Activated naive CD4-positive, alpha-beta T cell (primary cell): ENCODE measurements at regions not wholly inside any gene's neighbourhood (a gene's known extent, or its start where the extent isn't known, plus 50 kb on each side); places are given as distances from the start of the nearest gene placed in this dataset.

ENCODE experiments used
- DNase-seq, 4 experiments: peaks; one replicate each; lab custom pipeline; 2025; lab: John Stamatoyannopoulos, UW

DNA sequence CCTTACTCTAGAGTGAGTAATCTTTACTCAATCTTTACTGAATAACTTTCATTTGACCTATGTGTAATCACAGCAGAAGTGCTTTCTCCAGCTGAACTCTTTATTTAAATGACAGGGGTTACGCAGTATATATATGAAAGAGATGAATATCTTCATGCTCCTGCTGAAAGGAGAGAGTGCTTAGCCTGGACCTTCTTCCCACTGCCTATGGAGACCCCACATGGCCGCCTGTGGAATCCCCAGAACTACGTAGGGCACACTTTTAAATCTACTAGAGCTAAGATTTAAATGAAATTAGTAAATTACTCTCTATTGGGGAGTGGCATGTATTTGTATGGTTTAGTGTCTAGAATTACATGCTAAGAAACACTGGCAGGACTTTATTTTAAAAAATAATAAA lies 391.2 kb downstream of the ANKRD50 start:
- DNase-seq, result no peak

DNA sequence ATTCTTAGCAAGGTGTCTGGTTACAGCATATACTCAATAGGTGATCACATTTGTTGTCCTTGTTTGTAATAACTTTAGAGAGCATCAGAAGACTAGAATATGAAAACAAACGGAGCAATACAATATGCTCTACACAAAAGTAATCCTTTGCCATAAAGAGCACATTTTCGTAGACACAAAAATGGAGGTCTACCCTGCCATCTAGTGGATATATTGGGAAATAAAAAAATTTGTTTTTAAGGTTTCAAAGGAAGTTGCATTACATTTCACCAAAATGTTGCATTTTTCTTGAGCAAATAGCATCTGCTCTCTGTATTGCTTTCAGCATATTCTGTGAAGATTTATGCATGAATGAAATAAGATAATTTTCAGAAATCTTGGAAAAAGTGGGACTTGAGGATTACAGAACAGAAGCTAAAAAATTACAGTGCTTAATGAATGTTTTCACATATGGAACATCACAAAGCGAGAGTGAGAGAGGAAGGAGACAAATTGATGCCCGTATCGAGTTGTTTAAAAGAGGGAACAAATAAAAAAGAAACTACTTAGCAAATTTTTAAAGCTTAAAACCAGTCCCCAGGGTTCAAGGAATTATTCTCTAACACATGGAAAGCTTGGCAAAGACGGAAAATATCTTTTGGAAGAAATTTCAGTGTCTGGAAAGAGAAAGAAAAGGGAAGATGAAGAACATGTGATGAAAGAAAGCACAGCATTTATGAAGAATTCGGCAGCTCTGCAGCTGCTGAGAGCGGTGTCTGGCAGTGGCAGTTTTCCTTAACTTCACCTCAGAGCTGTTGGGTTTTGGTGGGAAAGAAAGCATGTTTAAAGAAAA lies 390.1 kb downstream of the ANKRD50 start:
- no peak for DNase-seq

- DNase-seq, result no peak
These were observed 386.8 kb downstream of the ANKRD50 start for GRCh38 chr4:124325690-124326089.

GRCh38 chr4:124329134-124329533 lies 383.4 kb downstream of the ANKRD50 start:
- DNase-seq, result no peak

DNA sequence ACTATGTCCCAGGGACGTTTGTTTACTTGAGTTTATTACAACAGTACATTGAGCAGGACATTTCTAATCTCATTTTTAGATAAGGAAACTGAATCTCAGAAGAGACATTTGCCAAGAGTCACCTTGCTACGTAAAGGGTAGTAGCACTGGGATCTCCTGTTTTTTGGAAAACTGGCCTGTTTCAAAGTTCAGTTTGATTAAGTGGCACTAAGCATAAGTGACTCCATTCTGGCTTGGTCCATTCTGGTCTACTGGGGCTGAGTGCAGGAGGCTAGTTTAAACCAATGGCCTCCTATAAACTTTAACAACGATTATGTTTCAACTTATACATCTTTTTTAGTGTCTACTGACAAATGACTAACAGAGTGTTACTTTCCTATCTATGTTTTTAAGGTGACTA lies 382.5 kb downstream of the ANKRD50 start:
- DNase-seq, result no peak

DNA sequence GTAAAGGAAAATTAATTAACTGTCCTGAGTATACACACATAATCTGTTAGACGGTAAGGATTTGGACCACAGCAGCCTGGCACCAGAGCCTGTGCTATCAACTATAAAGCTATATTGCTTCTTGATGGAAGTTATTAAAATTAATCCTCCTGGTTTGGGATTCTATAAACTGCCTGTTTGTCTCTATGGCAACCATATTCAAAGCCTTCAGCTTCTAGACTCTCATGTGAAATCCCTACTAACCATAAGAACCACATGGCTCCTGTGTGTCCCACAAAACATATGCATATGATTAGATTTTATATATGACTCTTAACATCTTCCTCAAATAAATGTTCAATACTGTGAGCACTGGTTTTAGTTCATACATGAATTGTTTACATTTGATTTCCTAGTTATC lies 380.8 kb downstream of the ANKRD50 start:
- DNase-seq, result no peak

DNA sequence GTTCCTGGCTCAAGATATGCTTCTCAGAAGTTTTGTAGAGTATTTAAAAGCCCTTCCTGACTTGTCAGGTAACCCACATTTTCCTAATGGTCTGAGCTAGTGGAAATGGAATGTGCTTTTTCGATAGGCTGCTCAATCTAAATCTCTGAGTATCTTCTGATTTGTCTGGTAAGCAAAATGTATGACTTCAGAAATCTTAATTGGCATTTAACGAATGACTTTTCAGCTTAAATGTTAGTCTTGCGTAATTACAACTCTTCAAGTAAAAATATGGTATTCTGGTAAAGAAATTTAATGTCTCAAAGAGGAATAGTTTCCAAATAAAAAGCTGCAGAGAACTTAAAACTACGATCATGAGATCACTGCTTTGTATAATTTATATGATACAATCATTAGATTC lies 379.1 kb downstream of the ANKRD50 start:
- no peak for DNase-seq

DNA sequence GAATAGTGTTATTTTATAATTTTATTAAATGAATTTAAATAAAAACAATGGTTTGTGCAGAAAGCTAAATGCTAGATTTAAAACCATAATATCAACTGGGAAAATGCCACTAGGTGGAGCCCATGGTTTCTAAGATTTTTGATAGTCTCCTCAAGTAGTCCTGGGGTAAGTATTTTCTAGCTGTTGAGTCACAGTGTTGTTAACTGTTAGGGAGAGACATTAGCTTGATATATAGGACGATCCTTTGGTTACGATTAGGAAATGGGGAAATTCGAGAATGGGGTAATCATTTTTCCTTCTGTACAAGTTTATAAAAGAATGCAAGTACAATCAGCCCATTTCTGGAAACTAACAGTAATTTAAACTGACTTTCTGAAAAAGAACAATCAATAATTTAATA lies 378.4 kb downstream of the ANKRD50 start:
- DNase-seq, result no peak

DNA sequence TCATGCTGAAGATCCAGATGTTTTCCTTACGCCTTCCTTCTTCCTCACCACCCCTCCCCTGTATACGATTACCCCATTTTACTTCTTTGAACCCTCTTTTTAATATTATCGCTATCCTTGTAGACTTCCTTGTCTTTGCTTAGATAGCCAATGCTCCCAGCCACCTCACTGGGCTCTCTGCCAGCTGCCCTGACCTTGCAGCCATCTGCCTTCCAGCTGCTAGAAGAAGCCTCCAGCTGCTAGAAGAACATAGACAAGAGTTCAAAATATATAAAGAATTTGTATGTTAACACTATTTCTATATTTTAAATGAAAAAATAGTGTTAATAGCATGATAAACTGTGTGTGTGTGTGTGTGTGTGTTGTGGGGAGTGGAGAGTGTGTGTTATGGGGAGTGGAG lies 374.7 kb downstream of the ANKRD50 start:
- no peak for DNase-seq

DNA sequence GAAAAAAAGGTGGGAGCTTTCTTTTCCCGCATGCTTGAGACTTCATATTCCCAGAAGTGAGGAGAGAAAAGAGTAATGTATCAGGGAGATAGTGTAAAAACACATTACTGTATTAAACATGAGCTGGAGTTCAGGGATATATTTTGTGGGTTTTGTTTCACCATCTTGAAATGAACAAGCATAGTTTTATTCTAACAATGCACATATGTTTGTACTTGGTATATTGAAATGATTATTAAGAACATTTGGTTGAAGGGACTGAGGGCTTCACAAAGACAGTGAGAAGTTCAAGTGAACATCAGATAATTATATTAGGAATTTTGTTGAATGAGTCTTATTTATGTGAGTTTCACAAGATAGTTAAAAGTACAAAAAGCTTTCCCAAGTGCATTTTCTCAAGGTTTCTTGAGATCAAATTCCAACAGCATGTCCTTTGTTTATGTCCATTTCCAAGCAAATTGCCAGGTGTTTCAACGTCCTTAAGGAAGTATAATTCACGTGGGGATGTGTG lies 368.8 kb downstream of the ANKRD50 start:
- no peak for DNase-seq

GRCh38 chr4:124372916-124373315 lies 339.6 kb downstream of the ANKRD50 start:
- DNase-seq, result no peak

- DNase-seq, result no peak
These were observed 326.4 kb downstream of the ANKRD50 start for GRCh38 chr4:124386163-124386562.

GRCh38 chr4:124386648-124387047 lies 325.9 kb downstream of the ANKRD50 start:
- DNase-seq, result no peak

- DNase-seq, result no peak
These were observed 322.9 kb downstream of the ANKRD50 start for GRCh38 chr4:124389591-124389990.

- no peak for DNase-seq
These were observed 321.7 kb downstream of the ANKRD50 start for GRCh38 chr4:124390861-124391260.

DNA sequence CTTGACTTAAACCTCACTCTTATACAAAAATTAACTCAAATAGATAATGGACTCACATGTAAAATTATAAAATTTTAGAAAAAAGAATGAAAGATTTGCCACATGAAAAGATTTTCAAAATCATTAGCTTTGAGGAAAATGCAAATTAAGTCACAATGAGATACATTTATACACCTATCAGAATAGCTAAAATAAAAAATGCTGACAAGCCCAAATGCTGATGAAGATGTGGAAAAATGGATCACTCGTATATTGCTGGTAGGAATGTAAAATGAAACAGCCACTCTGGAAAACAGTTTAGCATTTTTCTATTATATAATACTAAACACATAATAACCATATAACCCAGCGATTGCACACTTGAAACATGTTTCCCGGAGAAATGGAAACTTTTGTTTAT lies 316.2 kb downstream of the ANKRD50 start:
- no peak for DNase-seq

GRCh38 chr4:124401606-124402005 lies 310.9 kb downstream of the ANKRD50 start:
- no peak for DNase-seq

- no peak for DNase-seq
These were observed 303.5 kb downstream of the ANKRD50 start for GRCh38 chr4:124409044-124409443.

DNA sequence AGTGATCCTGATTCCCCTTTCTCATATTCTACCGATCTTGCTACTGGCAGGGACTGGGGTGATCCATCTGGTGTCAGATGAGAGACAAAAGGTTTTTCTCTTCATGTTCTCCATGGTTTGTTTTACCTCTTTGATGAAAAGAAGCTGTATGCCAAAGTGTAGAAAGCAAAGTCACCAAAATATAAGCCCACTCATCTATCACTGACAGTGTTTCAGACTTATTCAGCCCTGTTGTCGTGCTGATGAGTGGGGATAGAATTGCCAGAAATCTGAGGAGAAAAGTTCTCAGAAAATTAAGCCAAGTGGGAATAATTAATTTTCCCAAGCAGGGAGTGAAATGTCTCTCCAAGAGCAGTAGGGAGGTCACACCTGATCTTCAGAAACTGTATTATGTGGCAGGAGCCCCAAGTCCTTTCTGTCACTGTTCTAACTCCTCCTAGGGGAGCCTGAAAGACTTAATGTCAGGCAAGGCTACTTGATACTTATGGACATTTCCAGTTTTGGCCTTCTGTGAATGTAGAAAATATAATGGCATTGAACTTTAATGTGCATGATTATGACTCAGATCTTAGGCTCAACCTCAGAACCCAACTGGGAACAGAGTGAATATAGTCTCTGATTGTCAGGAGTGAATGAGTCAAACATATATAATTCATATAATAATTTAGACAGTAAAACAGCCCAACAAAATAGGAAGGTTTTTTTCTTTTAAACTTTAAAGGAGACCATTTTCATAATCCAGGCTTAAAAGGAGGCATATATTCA lies 298.1 kb downstream of the ANKRD50 start:
- DNase-seq, result no peak

DNA sequence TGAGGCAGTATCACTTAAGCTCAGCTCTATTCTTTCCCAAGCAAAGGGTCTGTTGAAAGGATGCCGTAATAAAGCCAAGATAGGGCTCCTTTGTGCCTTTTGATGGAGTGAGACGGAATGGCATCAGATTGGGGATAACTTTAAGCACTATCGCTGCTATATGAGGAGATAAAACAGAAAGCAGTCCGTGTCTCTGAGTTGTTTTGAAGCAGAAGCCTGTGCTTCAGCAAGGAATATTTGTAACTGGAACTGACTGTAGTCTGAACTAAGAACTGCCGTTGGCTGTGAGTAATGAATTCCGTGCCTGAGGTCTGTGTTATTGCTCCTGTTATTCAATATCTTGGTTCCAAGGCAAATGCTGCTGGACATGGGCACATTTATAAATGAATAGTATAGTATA lies 297.4 kb downstream of the ANKRD50 start:
- DNase-seq, result no peak

GRCh38 chr4:124417371-124417770 lies 295.2 kb downstream of the ANKRD50 start:
- DNase-seq, result no peak

DNA sequence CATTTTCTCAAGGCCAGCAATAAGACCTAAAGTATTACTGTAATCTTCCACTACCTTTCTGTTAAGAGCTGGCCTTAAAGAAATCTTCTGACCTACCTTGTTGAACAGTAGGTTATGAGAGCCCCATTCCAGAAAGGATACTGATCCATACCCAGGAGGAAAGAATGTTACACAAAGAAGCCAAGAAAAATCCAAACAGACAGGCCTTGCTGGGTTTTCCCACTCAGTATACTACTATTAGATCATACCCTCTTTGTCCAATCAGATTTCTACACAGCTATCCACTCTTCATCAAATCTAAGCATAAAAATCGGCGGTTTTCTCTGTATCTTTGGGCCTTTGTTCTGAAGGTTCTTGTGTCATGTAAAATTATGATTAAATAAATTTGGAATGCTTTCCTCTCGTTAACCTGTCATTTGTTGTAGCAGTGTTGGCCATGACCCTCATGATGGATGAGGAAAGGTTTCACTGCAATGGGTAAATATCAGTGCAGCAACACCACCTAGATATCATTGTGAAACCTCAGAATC lies 292.3 kb downstream of the ANKRD50 start:
- DNase-seq, result no peak

- no peak for DNase-seq
These were observed 289.4 kb downstream of the ANKRD50 start for GRCh38 chr4:124423160-124423559.
